Stomach (tissue), 8 donors: ENCODE measurements at regions not wholly inside any gene's neighbourhood (a gene's known extent, or its start where the extent isn't known, plus 50 kb on each side); places are given as distances from the start of the nearest gene placed in this dataset.

ENCODE experiments used
- DNase-seq, 2 donors: peaks; one replicate each; pipeline versions ENCODE4 v3.0.0 to v3.0.0-alpha.2; 2013 to 2019
- H3K27ac ChIP-seq, 5 donors: fragments of 200-600 bp in 4 of 5; sonication (generic) in 4 of 5; one replicate each; pipeline ENCODE4 v1.5.1; 2013 to 2019; ENCODE audit warnings: mild to moderate bottlenecking in 1 of 5, moderate library complexity in 1 of 5
- H3K27me3 ChIP-seq, 3 donors: fragments of 200-600 bp; sonication (generic); one replicate each; pipeline ENCODE4 v1.5.1; 2017 to 2019; ENCODE audit warnings: mixed run types in 1 of 3
- H3K36me3 ChIP-seq, 4 donors: fragments of 200-600 bp; sonication (generic); 1 replicate in 3 of 4; 2 replicates in 1 of 4; pipeline ENCODE4 v1.5.1; 2016 to 2019
- H3K4me1 ChIP-seq, 4 donors: fragments of 200-600 bp; sonication (generic); one replicate each; pipeline ENCODE4 v1.5.1; 2016 to 2019
- H3K4me3 ChIP-seq, 4 donors: fragments of 200-600 bp; sonication (generic) in 3 of 4; one replicate each; pipeline ENCODE4 v1.5.1; 2016 to 2019; ENCODE audit warnings: mild to moderate bottlenecking in 1 of 4
- H3K9me3 ChIP-seq, 4 donors: fragments of 200-600 bp; sonication (generic); one replicate each; pipeline ENCODE4 v1.5.1; 2016 to 2019
- EP300 ChIP-seq: sonication (generic); formaldehyde crosslinking; IDR thresholded peaks from one replicate; pipeline ENCODE4 v1.6.1; 2017; ENCODE audit warnings: antibody characterized with exemption
- POLR2A ChIP-seq, 4 donors: fragments of 450-650 bp; IDR thresholded peaks; one replicate each; pipeline ENCODE4 v1.6.1; 2016; ENCODE audit warnings: antibody characterized with exemption in 4 of 4, control low read depth in 2 of 4, mild to moderate bottlenecking in 1 of 4, moderate library complexity in 1 of 4
- POLR2AphosphoS5 ChIP-seq, 3 donors: sonication (generic); formaldehyde crosslinking; IDR thresholded peaks; one replicate each; pipeline ENCODE4 v1.6.1; 2016; ENCODE audit warnings: antibody characterized with exemption in 3 of 3
- WGBS, 5 donors: extraction: QIAGEN DNeasy Blood & Tissue Kit in 3 of 5; methylation state at CpG; one replicate each; pipeline versions ENCODE4 v1.1.5 to v1.1.7; 2013 to 2018; 5-methylcytosine and 5-hydroxymethylcytosine counted together
- intact Hi-C: fragments of 100-400 bp; cut with DNase I; formaldehyde crosslinking; loops from one replicate; pipeline ENCODE4 v1.15.1; 2023; ENCODE audit warnings: low total_unique reads
- TF ChIP-seq, protein P1 (sequence below), 7 experiments: fragments of 450-650 bp in 4 of 7; fragments of 200-600 bp in 3 of 7; sonication (generic) in 3 of 7; IDR thresholded peaks; one replicate each; pipeline ENCODE4 v1.5.1; 2016 to 2019; ENCODE audit warnings: antibody characterized with exemption in 7 of 7, control low read depth in 2 of 7, mild to moderate bottlenecking in 1 of 7
- donor health status: healthy with polysubstance abuse.
- donor health status: Bipolar disorder and iron deficiency.
- donor health status: healthy.

- Histone ChIP-seq H3K36me3 (no peaks in the 10 kb centered on the region), H3K4me1 (peaks cover 4 to 27% (median 17%) of the 10 kb centered on the region in 4 donors), H3K27ac (peak overlapping the region in 4 of 5 donors; percentile 11 to 60 (median 42)), H3K9me3 (no peaks in the 10 kb centered on the region), H3K4me3 (no peak overlapping the region), H3K27me3 (no peaks in the 10 kb centered on the region)
- intact Hi-C loops: no loop called here
- no peak for DNase-seq
- TF ChIP-seq POLR2A (IDR thresholded peaks at IDR 0.05) (no peak), EP300 (no peak), POLR2AphosphoS5 (IDR thresholded peaks at IDR 0.05) (peak in 1 of 3 donors; percentile 24)
- TF ChIP-seq, protein P1, sequence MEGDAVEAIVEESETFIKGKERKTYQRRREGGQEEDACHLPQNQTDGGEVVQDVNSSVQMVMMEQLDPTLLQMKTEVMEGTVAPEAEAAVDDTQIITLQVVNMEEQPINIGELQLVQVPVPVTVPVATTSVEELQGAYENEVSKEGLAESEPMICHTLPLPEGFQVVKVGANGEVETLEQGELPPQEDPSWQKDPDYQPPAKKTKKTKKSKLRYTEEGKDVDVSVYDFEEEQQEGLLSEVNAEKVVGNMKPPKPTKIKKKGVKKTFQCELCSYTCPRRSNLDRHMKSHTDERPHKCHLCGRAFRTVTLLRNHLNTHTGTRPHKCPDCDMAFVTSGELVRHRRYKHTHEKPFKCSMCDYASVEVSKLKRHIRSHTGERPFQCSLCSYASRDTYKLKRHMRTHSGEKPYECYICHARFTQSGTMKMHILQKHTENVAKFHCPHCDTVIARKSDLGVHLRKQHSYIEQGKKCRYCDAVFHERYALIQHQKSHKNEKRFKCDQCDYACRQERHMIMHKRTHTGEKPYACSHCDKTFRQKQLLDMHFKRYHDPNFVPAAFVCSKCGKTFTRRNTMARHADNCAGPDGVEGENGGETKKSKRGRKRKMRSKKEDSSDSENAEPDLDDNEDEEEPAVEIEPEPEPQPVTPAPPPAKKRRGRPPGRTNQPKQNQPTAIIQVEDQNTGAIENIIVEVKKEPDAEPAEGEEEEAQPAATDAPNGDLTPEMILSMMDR (IDR thresholded peaks at IDR 0.05): no peak
- WGBS, 5 donors: 49 to 56% (median 52%) methylated on average over 4 of the region's 4 CpGs
These were observed 461.9 kb upstream of the KLF6 start for GRCh38 chr10:4246881-4247358.

DNA sequence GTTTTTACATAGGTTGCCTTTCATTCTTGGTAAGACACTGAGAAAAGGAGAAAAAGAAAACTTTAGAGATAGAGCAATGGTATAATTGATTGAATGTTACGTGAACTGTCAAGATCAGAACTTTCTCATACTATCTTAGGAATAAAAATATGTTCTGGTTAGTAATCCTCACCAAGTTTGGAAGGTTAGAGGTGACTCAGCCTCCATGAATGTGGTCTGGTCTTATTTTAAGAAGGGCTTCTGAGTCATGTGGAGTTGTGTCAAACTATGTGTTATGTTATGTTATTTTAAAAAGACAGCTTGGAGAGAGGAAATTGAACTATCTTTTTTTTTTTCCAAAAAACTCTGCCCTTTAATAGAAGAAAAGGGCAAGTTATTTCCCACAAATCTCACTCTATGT, 458.6 kb upstream of the KLF6 start:
- Histone ChIP-seq H3K36me3 (no peaks in the 10 kb centered on the region), H3K9me3 (no peaks in the 10 kb centered on the region), H3K27me3 (no peaks in the 10 kb centered on the region), H3K4me3 (no peak overlapping the region), H3K4me1 (peaks cover 4 to 36% (median 26%) of the 10 kb centered on the region in 4 donors), H3K27ac (peak overlapping the region in 4 of 5 donors; percentile 58 to 80 (median 76))
- TF ChIP-seq, protein P1 (IDR thresholded peaks at IDR 0.05): no peak
- TF ChIP-seq EP300: no peak
- TF ChIP-seq POLR2A (IDR thresholded peaks at IDR 0.05): no peak
- TF ChIP-seq POLR2AphosphoS5 (IDR thresholded peaks at IDR 0.05): peak in 2 of 3 donors; percentile 58 to 60
- peak in 1 of 2 donors; percentile 56 for DNase-seq
- intact Hi-C loops: no loop called here
- WGBS, 5 donors: 55 to 79% (median 63%) methylated on average over 1 of the region's 1 CpG

DNA sequence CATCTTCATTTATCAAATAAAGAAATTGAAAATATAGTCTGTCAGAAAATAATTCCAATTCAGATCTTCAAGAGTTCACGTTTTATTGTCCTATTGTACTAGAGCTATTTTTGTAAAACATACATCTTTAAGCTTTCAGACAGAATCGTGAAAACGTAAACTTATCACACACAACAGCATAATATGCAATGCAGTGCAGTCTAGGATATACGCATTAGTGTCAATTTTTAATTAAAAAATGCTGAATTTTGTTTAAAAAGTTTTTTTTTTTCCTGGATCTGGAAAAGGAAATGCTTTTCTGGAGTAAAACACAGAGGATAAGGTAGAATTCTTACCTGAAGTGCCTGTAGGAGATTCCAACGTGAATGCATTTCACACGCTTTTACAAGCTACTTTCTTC, 458.2 kb upstream of the KLF6 start:
- Histone ChIP-seq H3K36me3 (no peaks in the 10 kb centered on the region), H3K4me3 (peak overlapping the region in 1 of 4 donors; percentile 10), H3K27ac (peak overlapping the region in 4 of 5 donors; percentile 58 to 80 (median 76)), H3K9me3 (no peaks in the 10 kb centered on the region), H3K27me3 (no peaks in the 10 kb centered on the region), H3K4me1 (peaks cover 4 to 36% (median 26%) of the 10 kb centered on the region in 4 donors)
- WGBS, 5 donors: 80 to 87% (median 83%) methylated on average over 6 of the region's 6 CpGs
- no peak for TF ChIP-seq POLR2A (IDR thresholded peaks at IDR 0.05)
- no peak for TF ChIP-seq POLR2AphosphoS5 (IDR thresholded peaks at IDR 0.05)
- TF ChIP-seq, protein P1 (IDR thresholded peaks at IDR 0.05): no peak
- no peak for TF ChIP-seq EP300
- DNase-seq: no peak
- intact Hi-C loops: no loop called here

DNA sequence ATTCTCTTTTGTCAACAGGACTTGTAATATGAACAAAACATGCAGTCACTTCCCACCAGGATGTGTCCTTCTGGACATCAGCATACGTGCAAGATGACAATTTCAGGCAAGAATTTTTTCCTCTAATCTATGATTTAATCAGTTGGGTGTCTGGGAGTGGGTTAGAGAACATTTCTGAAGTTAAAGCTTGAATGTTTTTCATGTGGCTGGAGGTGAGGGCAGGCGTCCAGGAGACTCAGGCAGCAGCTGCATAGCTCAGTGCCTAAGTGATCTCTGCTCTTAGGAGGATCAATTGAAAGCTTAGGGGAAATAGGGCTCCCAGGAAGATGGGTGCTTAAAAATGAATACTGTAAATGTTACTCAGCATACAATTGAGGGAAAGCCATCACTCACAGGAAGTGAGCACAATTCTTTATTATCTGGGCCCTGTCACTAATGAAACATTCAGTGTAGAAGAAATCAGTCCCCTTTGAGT, 457.6 kb upstream of the KLF6 start:
- peak in 1 of 2 donors; percentile 48 for DNase-seq
- 19 to 48% (median 40%) methylated on average over 2 of the region's 2 CpGs for WGBS, 5 donors
- peak overlapping the region in 3 of 4 donors; percentile 1 to 10 (median 2) for H3K4me3 ChIP-seq

More for the DNA sequence above, 457.6 kb upstream of the KLF6 start:
- TF ChIP-seq, protein P1 (IDR thresholded peaks at IDR 0.05): no peak
- peak in 1 of 3 donors; percentile 3 for TF ChIP-seq POLR2AphosphoS5 (IDR thresholded peaks at IDR 0.05)
- TF ChIP-seq POLR2A (IDR thresholded peaks at IDR 0.05): no peak
- TF ChIP-seq EP300: no peak
- no peaks in the 10 kb centered on the region for H3K36me3 ChIP-seq
- H3K4me1 ChIP-seq: peaks cover 4 to 36% (median 26%) of the 10 kb centered on the region in 4 donors
- H3K9me3 ChIP-seq: no peaks in the 10 kb centered on the region
- no peaks in the 10 kb centered on the region for H3K27me3 ChIP-seq
- intact Hi-C loops: no loop called here
- peak overlapping the region in 4 of 5 donors; percentile 58 to 80 (median 76) for H3K27ac ChIP-seq
